Stimulated activated CD8-positive, alpha-beta memory T cell treated with anti-CD3 and anti-CD28 coated beads, Interleukin-15, amount 100 ng/mL, for 24 hours (primary cell): ENCODE measurements at regions not wholly inside any gene's neighbourhood (a gene's known extent, or its start where the extent isn't known, plus 50 kb on each side); places are given as distances from the start of the nearest gene placed in this dataset.

Experiments
- DNase-seq: peaks from one replicate; pipeline ENCODE4 v3.0.0-alpha.2; 2020; ENCODE audit warnings: low read depth

DNA sequence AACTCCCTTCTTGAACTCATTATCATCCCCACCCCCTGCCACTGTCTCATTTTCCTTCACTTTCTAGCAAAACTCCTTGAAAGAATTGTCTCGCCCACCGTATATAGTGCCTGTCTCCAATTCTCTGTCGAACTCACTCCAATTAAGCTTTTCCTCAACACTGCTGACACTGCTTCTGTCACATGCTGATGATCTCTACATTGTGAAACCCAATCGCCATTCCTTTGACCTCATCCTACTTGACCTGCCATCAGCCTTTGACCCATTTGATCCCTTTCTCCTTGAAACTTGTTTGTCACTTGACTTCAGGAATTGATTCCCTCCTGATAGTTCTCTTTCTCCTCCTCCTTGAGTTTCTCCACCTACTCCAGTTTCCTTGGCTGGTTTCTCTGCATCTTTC is 54.8 kb downstream of the CCDC71L start:
- no peak for DNase-seq

DNA sequence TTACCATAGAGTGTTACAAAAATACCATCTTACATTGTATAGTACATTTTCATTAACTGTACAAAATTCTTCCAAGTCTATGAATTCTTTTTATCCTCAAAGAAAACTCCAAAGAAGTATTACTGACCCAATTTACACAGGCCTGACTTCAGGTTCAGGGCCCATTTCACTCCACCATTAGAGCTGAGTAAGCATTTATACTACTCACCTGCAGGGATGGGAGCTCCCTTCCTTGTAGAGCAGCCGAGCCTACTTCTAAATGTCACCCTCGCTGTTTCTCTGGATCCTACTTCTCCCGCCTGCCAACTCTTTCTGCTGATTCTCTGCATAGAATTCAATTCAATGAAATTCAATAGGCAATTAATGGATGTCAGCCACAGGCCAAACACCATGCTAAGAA is 56.0 kb downstream of the CCDC71L start:
- DNase-seq: no peak

DNA sequence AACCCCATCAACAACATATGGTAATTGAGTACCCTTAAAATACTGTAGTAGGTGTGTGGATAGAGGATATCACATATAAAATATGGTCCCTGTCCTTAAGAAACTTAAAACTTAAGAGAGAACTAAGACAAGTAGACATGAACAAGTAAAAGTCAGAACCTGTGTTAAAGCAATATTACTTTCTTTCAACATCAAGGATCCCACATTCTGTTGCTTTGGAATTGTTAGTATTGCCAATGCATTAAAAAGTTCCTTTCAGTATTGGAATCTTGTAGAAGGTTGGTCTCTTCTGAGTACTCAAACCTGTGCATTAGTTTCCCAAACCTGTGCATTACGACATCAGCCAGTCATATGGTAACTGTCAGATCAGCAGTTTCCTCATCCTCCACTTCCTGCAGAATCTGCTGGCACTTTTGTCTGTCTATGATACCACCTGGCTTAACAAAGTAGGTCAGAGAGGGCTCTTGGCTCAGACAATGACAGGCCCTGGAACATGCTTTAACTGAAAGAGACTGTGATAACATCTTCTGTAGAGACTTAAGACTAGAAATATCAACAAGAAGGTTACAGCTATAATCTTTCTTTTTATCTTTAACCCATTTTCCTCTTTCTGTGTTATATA is 56.5 kb downstream of the CCDC71L start:
- no peak for DNase-seq

DNA sequence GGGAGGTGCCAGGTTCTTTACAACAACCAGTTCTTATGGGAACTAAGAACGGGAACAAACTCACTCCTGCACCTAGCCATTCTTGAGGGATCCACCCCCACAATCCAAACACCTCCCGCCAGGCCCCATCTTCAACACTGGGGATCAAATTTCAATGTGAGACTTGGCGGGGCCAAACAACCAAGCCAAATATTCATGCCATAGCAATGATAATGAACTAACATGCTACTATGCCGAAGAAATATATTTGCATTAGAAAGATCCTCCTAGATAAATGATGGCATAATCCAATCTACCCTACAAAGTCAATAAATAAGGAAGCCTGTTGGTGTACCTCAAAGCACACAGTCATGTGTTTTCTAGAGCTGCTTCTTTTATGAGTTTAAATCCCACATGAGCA is 57.6 kb downstream of the CCDC71L start:
- DNase-seq: no peak

DNA sequence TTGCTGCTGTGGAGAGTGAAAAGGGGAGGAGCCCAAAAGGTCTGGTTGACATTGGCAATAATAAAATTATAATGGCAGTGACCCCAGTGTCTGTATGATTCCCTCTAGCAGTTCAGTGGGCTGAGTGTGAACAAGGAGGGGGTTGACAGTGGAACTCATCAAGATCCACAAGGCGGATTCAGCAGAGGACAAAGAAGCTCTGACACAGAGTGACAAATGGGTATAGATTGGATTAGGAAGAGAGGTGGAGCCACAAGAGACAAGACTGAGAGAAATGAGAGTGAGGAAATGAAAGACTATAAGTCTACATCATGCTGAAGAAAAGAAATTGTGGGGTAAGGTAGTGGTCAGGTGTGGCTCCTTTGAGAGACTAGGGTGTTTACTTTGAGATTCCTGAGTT is 58.9 kb downstream of the CCDC71L start:
- DNase-seq: no peak

DNA sequence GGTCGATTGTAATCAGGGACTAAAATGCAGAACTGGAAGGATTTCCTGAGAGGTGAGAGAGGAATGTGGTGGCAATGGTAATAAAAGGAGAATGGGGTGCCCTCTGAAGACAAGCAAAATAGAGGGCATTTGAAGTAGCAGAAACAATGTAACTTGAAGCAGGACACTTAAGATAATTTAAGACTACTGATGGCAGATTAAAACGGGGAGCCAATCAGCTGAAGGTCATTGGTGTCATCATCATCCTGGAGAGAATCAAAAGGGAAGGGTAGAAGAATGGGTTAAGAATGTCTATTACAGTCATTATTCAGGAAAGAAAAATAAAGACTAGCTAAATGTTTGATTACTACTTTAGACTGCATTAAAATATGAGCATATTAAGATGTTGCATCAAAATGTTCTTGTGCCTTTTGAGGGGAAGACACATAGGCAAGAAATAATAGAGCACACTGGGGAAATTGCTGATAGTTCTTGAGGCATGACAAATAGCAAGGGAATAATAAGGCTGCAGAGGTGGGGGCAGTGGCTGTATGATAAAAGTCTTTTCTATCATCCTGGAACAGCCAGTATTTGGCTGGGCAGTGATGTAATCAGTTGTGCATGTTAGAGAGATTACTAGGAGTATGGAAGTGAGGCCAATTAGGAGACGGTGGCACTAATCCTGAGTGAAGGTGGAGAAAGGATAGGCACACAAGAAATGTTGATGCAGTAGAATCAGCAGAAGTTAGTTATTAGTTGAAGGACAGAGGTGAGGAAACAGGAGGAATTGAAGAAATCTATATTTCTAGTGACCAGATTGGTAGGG is 60.2 kb downstream of the CCDC71L start:
- DNase-seq: no peak

DNA sequence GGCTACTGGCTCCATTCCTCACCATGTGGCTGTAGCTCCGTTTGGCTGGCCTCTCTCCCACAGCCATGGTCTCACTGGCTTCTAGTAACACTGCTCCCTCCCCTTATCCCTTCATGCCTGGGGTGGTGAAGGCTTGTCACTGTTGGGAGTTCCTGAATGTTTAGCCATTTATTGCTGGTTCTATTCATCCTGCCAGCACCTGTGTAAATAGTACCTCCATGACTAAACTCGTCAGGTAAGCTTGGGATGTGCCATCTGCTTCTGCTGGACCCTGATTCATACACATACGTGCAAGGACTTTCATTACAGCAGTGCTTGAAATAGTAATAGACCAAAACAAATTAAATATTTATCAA is 61.6 kb downstream of the CCDC71L start:
- no peak for DNase-seq

DNA sequence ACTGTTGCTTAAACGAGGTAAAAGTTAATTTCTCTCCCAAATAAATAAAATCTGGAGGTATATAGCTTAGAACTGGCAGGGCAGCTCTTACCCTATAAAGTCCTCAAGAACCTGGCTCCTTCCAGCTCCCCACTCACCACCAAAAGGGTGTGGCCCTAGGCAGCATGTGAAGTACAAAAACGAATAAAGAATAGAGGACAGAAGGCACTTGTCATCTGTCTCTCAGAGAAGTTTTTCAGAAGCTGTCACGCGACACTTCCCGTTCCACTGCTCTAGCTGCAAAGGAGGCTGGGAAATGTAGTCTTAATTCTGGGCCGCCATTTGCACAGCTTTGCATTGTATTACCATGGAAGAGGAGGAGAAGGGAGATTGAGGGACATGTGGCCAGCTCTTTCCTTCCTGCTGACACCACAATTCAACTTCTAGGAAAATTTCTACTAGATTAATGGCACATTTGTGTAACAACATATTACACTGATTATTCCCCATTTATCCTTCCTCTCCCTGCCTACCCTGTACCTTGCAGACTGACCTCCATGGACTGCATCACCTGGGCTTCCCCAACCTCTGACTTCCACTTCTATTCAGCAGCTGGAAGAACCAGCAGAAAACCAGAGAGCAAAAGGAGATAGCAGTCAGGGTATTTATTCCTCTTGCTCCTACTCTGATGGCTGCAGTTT is 62.2 kb downstream of the CCDC71L start:
- DNase-seq: peak; percentile 11

DNA sequence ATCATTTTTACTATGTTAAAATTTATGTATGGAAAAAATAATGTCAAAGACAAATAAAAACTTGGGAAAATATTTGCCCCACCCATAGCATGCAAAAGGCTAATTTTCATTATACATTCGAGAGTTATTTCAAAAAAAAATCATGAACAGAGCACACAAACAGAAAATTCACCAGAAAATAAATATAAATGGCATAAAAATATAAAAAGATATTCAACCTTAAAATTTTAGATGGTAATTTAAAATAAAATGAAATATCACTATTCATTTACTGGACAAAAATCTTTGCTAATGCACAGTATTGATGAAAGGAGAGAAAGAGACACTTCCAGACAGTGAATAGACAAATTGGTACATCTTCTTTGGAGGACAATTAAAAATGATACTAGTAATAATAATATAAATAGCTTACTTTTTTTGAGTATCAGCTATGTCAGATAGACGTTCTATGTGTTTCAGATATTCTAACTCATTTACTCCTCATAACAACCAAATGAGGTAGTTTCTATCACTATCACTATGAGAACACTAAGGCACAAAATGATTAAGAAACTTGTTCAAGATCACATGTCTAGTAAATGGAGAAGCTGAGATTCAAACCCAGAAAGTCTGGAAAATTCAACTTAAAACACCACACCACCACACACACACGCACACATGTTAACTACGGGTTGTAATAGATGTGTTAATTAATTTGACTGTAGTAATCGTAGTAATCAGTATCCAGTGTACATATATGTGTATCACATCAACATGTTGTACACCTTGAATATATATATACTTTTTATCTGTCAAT is 63.0 kb downstream of the CCDC71L start:
- DNase-seq: no peak

DNA sequence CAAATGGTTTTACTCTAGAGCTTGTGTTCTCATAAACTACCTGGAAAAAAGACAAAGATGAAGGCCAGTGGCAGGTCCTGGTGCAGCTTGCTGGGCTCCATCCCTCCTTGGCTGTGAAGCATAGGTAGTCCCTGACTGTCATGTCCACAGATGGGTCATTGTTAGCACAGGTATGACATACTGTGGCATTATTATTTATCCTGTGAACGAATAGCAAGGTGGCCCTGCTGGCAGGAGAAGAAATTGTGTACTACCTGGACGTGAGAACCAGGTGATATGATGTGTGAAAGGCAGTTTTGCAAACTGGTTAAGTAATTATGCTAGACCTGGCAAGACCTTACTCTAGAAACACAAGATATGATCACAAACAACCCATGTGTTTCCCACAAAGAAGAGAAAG is 63.9 kb downstream of the CCDC71L start:
- no peak for DNase-seq

DNA sequence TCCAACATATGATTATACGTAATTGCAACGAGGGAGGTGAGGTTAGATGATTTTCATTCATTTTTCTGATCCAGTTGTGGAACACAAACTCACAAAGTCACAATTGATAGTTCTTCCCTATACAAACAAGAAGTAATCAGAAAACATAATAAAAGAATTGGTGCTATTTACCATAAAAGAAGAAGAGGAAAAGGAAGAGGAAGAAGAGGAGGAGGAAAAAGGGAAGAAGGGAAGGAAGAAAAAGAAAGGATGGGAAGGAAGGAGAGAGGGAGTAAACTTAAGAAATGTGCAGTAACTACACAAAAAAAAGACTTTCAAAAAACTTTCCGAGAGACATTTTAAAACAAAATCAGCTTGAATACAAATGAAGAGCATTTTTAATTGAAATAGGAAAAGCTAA is 65.0 kb downstream of the CCDC71L start:
- no peak for DNase-seq

DNA sequence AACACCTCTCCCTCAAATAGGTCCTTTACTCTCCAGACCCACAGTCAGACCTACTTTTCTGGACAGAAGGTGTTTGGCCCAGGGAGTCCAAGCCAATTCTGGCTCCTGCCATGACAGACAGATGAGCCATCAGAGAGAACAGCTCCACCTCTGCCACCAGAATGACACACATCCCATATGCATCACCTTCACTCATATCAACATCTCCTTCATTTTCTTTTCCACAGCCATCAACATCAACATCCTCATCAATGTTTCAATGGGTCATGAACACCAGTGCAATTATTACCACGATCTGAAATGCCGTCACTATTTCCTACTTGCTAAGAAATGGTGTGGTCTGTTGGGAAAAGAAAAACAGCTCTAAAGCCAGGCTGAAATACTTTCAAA is 67.9 kb downstream of the CCDC71L start:
- DNase-seq: no peak

DNA sequence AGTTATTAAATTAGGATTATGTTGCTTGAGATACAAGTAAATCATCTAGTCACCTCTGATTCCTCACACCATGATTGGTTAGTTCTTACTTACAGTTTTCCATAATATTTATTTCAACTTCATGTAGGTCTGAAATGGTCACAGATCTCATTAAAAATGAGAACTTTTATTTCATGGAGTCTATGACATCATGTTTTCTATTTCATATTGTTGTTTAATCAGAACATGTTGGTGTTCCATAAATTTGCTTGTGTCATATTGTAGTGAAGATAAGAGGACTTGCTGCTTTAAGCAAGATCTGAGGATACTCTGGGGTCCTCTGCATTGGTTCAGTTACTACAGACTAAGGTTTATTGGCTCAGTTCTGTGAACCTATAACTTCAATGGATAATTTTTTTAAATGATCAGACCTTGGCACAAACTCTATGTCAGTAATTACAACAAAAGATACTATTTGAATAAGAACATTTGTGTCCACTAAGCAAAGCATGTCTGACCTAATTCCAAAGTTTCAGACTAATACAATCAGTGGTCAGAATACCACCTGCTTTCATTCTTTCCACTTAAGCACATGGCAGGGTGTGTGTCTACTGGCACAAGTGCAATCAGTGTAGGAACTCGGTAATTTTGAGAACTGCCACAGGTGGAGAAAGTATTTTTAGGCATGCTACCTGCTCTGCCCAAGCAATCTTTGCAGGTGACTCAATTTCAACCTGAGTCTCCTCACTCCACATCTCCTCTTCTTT is 68.5 kb downstream of the CCDC71L start:
- no peak for DNase-seq

DNA sequence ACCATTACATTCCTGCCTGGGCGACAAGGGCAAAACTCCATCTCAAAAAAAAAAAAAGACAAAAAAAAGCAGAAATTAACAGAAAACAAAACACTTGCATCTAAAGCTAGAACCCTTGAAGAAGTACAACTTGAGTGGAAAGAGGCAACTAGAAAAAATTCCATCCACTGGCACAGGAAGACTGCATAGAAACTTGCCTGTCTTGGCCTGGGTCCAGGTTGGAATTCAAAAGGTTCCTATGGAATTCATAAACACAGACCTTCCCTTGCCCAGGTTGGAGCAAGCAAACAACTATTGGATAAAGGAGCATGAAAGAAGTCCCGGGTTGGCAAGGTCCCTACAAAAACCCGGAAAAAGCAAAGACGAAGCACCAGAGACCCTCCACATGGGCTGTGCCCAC is 69.8 kb downstream of the CCDC71L start:
- DNase-seq: no peak

DNA sequence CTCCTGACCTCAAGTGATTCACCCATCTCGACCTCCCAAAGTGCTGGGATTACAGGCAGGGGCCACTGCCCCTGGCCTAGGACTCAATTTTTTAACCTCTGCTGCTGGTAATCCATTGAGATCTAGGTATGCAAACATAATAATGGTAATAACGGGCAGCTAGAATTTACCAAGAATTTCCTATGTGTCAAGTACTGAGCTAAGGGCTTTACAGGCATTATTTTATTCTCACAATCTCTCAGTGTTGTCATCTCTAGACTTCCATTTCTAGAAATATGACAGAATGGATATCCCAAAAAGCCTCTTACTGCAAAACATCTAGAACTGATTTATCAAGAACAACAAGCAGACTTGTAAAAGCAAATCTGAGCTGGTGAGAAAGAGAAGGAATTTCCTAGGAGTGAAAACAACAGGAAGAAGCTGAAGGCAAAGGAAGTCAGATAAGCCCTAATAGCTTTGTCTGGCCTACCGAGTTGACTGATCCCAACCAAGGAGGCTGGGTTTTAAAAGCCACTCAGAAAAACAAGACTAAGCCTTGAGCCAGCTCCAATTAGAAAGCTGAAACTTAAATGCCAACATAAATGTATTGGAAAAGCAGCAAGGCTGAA is 70.6 kb downstream of the CCDC71L start:
- DNase-seq: no peak

DNA sequence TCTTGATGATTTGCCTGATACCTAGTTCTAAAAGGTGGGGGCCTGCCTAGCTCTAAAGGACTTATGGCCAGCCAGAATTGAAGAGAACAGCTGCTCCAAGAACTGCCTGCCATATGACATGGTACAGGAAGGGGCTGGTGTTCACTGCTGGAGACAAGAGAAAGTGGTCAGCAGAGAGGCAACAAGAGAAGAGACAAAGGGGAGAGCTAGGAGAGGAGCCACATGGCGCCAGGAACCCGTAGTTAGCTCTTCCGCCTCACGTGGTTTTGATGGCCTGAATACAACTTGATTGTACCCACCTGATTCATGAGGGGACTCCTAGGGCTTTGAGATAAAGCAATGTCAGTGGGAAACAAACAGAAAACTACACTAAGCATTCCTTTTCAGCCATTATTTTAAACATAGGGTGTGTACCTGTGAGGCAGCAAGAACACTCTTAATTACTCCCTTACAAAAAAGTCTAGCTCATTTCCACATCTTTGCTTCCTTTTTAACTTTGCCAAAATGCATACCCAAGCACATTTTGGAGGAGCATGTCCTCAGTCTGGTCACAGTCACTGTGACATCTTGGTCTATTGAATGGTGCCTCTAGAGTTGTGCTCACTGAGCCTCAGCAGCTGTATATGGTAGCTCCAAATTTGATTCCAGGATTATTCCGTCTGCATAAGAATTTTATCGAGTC is 71.6 kb downstream of the CCDC71L start:
- DNase-seq: no peak

DNA sequence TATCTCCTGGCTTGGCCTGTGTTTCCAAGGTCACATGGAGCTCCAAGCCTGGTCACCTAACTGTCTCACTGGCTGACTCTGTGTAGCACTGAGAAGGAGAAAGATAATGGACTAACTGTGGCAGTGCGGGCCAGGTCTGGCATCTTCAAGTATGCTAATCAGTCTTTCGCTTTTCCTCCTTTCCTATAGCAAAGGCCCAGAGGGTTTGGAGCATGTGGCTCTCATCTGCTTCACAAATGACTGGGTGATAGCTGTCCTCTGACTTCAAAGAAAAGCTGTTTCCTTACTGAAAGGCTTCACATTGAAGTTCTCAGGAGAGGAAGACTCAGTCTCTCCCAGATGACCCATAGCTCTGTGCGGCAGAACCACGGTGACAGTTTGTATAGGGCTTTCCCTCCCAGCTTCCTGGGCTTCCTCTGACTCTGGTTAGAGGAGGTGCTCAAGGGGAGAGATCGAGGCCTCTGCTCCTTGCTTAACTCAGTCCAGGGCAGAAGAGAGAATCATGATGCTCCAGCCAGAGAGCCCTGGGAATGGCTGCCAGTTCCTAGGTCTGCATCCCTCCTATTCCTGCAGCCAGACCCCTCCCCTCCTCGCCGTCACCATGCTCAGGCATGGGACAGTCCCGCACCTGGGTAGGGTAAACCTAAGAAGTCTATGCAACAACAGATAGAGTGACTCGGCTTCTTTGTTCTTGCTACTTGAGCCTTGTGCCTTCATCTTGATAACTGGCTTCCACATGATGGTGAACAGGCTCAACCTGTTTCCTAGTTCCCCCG is 72.3 kb downstream of the CCDC71L start:
- DNase-seq: no peak

DNA sequence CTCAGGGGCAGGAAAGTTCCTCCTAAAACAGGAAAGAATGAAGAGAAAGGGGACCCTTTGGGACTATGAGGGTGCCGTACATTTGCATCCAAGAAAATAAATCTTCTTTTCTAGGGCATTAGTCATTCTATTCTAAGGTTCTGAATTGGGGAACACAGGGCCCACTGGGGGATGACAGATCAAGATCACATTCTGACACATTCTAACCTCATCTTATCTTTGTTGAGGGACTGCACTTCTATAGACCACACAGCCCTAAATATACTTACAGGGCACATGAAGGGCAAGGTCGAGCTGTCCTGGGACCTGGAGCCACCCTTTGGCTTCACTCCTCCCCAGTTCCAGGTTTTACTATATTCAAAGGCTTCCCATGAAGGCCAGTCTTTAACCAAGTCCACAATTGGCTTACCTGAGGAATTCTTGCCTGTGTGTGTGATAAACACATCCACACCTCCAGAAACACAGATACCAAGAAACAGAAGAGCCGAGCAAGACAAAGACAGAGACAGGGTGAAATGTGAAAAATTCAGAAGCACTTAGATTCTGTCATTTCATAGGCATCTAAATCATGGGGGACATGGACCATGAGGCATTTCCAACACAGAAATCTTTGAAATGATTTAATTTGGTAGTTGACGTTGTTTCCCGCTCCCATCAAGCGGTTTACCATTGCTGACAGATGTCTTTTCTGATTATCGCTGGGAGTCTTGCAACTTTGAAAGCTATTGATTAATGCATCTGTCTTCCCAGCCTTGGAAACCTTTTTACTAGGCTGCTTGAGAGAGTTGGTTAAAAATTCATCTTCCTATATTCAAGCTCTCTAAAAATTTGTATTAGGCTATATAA is 75.8 kb downstream of the CCDC71L start:
- no peak for DNase-seq
